T-cell (primary cell): ENCODE measurements at regions not wholly inside any gene's neighbourhood (a gene's known extent, or its start where the extent isn't known, plus 50 kb on each side); places are given as distances from the start of the nearest gene placed in this dataset.

Source experiments
- ATAC-seq, 4 experiments: fragments of 200-7000 bp in 3 of 4; fragments of 150-1000 bp in 1 of 4; cut with Tn5 transposase; replicated peaks in 1 of 4; 1 replicate in 3 of 4; 2 replicates in 1 of 4; pipeline ENCODE4 v1.10.0; 2021; ENCODE audit warnings: moderate library complexity in 3 of 4, mild to moderate bottlenecking in 2 of 4, moderate number of reproducible peaks in 1 of 4
- CTCF ChIA-PET, 2 donors: fragments of 300-600 bp; sonication (Branson Sonifier 250); formaldehyde crosslinking; loops; one replicate each; lab custom pipeline; 2022; ENCODE audit warnings: antibody characterized with exemption in 2 of 2; lab: Charles Lee
- POLR2A ChIA-PET, 2 donors: fragments of 300-600 bp; sonication (Branson Sonifier 250); formaldehyde crosslinking; loops; one replicate each; lab custom pipeline; 2022; ENCODE audit warnings: antibody characterized with exemption in 2 of 2; lab: Charles Lee
- DNase-seq, 35 experiments: peaks; one replicate each; pipeline versions ENCODE4 v3.0.0 to v3.0.0-alpha.2; 2013 to 2023
- H3K27ac ChIP-seq: one replicate; pipeline ENCODE4 v1.5.1; 2013; ENCODE audit warnings: low read length
- H3K27me3 ChIP-seq, 2 experiments: replicated peaks in 1 of 2; 1 replicate in 1 of 2; 2 replicates in 1 of 2; pipeline versions ENCODE4 v1.6.1 to v1.7.0; 2013; ENCODE audit warnings: low read length in 1 of 2, mixed read lengths in 1 of 2; ENCODE audit not compliant: control insufficient read depth in 2 of 2, insufficient read depth in 2 of 2; ENCODE audit errors: extremely low read depth in 1 of 2
- H3K36me3 ChIP-seq, 2 donors: 1 replicate in 1 of 2; 2 replicates in 1 of 2; pipeline versions ENCODE4 v1.6.1 to v1.7.0; 2013; ENCODE audit warnings: low read length in 1 of 2; ENCODE audit not compliant: control insufficient read depth in 2 of 2, insufficient read depth in 1 of 2; ENCODE audit errors: extremely low read depth in 1 of 2
- H3K4me1 ChIP-seq, 2 experiments: 1 replicate in 1 of 2; 2 replicates in 1 of 2; pipeline versions ENCODE4 v1.6.1 to v1.7.0; 2013; ENCODE audit warnings: low read length in 2 of 2, mixed read lengths in 1 of 2; ENCODE audit not compliant: insufficient read depth in 2 of 2, control insufficient read depth in 1 of 2; ENCODE audit errors: extremely low read depth in 1 of 2
- H3K4me3 ChIP-seq, 2 donors: 1 replicate in 1 of 2; 2 replicates in 1 of 2; pipeline versions ENCODE4 v1.5.1 to v1.7.0; 2013; ENCODE audit warnings: mild to moderate bottlenecking in 2 of 2, low read length in 1 of 2, moderate library complexity in 1 of 2; ENCODE audit not compliant: control insufficient read depth in 1 of 2; ENCODE audit errors: extremely low read depth in 1 of 2
- H3K9me3 ChIP-seq: 2 replicates; pipeline ENCODE4 v1.7.0; 2013
- H3K27ac Mint-ChIP-seq, 2 donors: one replicate each; pipeline ENCODE4 v1.8.0; 2020 to 2021; ENCODE audit warnings: mild to moderate bottlenecking in 2 of 2, mixed read lengths in 2 of 2
- H3K27me3 Mint-ChIP-seq, 2 donors: one replicate each; pipeline ENCODE4 v1.8.0; 2021 to 2022; ENCODE audit warnings: mixed read lengths in 2 of 2
- H3K36me3 Mint-ChIP-seq: one replicate; pipeline ENCODE4 v1.8.0; 2021; ENCODE audit warnings: mixed read lengths
- H3K4me1 Mint-ChIP-seq, 3 donors: one replicate each; pipeline ENCODE4 v1.8.0; 2020 to 2022; ENCODE audit warnings: mixed read lengths in 3 of 3, mild to moderate bottlenecking in 1 of 3
- H3K4me3 Mint-ChIP-seq, 3 donors: one replicate each; pipeline ENCODE4 v1.8.0; 2020 to 2022; ENCODE audit warnings: mild to moderate bottlenecking in 3 of 3, mixed read lengths in 3 of 3, moderate library complexity in 3 of 3
- H3K9me3 Mint-ChIP-seq, 3 donors: one replicate each; pipeline ENCODE4 v1.8.0; 2020 to 2022; ENCODE audit warnings: mixed read lengths in 3 of 3
- WGBS: methylation state at CpG from one replicate; pipeline ENCODE4 v1.1.5; 2013; ENCODE audit warnings: missing lambda C conversion rate; ENCODE audit not compliant: insufficient coverage; 5-methylcytosine and 5-hydroxymethylcytosine counted together

DNA sequence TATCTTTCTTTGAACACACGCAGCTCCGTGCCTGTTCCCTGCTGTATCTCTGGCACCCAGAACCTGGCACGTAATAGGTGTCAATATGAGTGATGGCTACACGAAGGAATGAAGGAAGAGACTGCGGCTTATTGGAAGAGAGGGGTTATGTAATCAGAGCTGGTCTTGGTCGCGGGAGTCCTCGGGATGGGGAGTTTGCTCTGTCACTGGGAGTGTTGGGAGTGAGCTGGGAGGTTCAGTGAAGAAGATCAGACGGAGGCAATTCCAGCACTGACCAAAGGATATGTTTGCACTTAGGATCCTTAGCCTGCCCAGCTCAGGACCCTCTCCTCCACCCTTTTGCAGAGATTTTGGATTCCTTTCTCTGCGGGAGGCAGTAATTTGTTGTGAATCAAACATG lies 709.1 kb downstream of the PTPRU start:
- WGBS: 47% methylated on average over 9 of the region's 10 CpGs
- DNase-seq: no peak
- ChIA-PET CTCF (no interaction called here), POLR2A (no interaction called here)
- H3K36me3 Mint-ChIP-seq: no peaks in the 10 kb centered on the region
- Histone ChIP-seq H3K27ac (no peak overlapping the region), H3K36me3 (no peaks in the 10 kb centered on the region), H3K4me1 (no peaks in the 10 kb centered on the region), H3K9me3 (no peaks in the 10 kb centered on the region), H3K4me3 (no peak overlapping the region), H3K27me3 (peaks cover 0 to 21% of the 10 kb centered on the region in 2 experiments)
- H3K9me3 Mint-ChIP-seq: peaks cover 0 to 3% (median 0%) of the 10 kb centered on the region in 3 donors
- no peak overlapping the region for H3K4me3 Mint-ChIP-seq
- H3K27me3 Mint-ChIP-seq: peaks cover 23 to 29% of the 10 kb centered on the region in 2 donors
- no peak overlapping the region for H3K27ac Mint-ChIP-seq
- no peak for ATAC-seq
- no peaks in the 10 kb centered on the region for H3K4me1 Mint-ChIP-seq

DNA sequence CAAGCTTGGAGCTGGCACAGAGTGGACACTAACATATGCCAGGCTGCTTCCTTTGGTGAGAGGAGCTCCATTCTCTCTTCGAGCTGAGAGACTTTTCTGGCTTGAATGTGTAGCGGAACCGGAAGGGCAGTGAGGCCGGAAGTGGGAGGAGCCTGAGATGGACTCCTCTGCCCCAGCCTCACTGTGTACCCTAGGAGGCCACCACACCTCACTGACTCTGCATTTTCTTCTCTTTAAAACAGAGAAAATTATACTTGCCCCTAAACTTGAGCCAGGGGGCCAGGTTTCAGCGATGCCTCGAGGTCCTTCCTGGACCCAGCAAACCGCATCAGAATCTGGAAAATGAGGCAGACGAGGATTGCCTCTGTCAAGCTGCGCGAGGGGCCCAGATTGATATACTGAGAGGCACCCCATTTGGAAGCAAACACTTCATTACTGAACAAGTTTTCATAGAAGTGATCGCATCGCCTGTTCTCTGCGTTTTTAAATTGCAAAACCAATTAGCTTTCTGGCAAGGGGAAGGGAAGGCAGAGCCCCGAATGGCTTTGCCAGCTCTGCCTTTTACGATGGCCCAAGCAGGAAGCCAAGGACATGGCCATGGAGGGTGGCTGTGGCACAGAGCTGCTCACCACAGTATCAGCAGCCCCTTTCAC lies 708.1 kb downstream of the PTPRU start:
- Mint-ChIP-seq H3K9me3 (peaks cover 0 to 3% (median 0%) of the 10 kb centered on the region in 3 donors), H3K36me3 (no peaks in the 10 kb centered on the region), H3K4me3 (no peak overlapping the region), H3K4me1 (no peaks in the 10 kb centered on the region), H3K27ac (no peak overlapping the region), H3K27me3 (peaks cover 20 to 29% of the 10 kb centered on the region in 2 donors)
- Histone ChIP-seq H3K9me3 (no peaks in the 10 kb centered on the region), H3K27me3 (peaks cover 0 to 24% of the 10 kb centered on the region in 2 experiments), H3K36me3 (no peaks in the 10 kb centered on the region), H3K4me1 (no peaks in the 10 kb centered on the region), H3K4me3 (no peak overlapping the region), H3K27ac (no peak overlapping the region)
- CTCF ChIA-PET: no interaction called here
- POLR2A ChIA-PET: no interaction called here
- no peak for DNase-seq
- no peak for ATAC-seq
- 73% methylated on average over 9 of the region's 15 CpGs for WGBS

DNA sequence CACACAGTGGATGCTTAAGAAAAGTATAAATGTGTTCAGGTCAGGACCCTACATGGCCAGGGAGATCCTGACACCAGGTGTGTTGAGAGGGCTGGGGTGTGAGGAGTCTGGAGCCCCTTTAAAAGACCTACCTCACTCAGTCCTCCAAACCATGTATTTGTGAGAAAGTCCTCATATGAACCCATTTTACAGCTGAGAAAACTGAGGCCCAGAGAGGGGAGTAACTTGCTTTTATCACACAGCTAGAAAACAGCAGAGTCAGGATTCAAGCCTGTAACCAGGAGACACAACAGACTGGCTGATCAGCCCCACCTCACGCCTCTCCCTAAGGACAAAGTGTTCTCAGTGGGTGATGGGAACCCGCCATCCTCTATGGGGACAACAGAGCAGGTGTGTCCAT lies 706.7 kb downstream of the PTPRU start:
- H3K9me3 Mint-ChIP-seq: no peaks in the 10 kb centered on the region
- Histone ChIP-seq H3K4me3 (no peak overlapping the region), H3K27me3 (peaks cover 0 to 21% of the 10 kb centered on the region in 2 experiments), H3K4me1 (no peaks in the 10 kb centered on the region), H3K36me3 (no peaks in the 10 kb centered on the region), H3K27ac (no peak overlapping the region), H3K9me3 (no peaks in the 10 kb centered on the region)
- no peaks in the 10 kb centered on the region for H3K36me3 Mint-ChIP-seq
- ChIA-PET POLR2A (no interaction called here), CTCF (no interaction called here)
- H3K27me3 Mint-ChIP-seq: peaks cover 16 to 21% of the 10 kb centered on the region in 2 donors
- WGBS: 77% methylated on average over 2 of the region's 2 CpGs
- DNase-seq (no peak), ATAC-seq (no peak)
- H3K27ac Mint-ChIP-seq: no peak overlapping the region
- H3K4me1 Mint-ChIP-seq: no peaks in the 10 kb centered on the region
- H3K4me3 Mint-ChIP-seq: no peak overlapping the region

DNA sequence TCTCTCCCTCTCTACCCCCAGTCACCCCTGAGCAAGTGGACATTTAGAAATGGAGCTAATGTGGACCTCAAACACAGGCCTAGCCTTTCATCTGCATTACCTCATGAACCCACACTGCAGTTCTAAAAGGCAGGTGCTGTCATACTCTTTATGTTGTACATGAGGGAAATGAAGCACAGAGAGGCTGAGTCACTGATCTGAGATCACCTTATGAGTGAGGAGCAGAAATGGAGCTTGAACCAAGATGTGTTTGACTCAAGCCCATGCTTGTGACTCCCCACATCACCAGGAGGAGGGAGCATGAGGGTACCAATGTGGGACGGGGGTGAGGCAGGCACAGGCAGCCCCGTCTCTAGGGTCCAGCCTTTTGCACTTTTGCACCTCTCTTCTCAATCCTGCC lies 702.8 kb downstream of the PTPRU start:
- H3K4me1 ChIP-seq: no peaks in the 10 kb centered on the region
- H3K36me3 Mint-ChIP-seq: no peaks in the 10 kb centered on the region
- peaks cover 7 to 13% of the 10 kb centered on the region in 2 donors for H3K27me3 Mint-ChIP-seq
- no peak overlapping the region for H3K27ac ChIP-seq
- H3K9me3 ChIP-seq: no peaks in the 10 kb centered on the region
- no peak overlapping the region for H3K4me3 ChIP-seq
- ChIA-PET POLR2A (no interaction called here), CTCF (no interaction called here)
- ATAC-seq (no peak), DNase-seq (no peak)
- no peaks in the 10 kb centered on the region for H3K9me3 Mint-ChIP-seq
- no peak overlapping the region for H3K4me3 Mint-ChIP-seq
- peaks cover 0 to 15% of the 10 kb centered on the region in 2 experiments for H3K27me3 ChIP-seq
- WGBS: 70% methylated on average over 2 of the region's 2 CpGs
- H3K27ac Mint-ChIP-seq: no peak overlapping the region
- H3K36me3 ChIP-seq: no peaks in the 10 kb centered on the region
- H3K4me1 Mint-ChIP-seq: no peaks in the 10 kb centered on the region

DNA sequence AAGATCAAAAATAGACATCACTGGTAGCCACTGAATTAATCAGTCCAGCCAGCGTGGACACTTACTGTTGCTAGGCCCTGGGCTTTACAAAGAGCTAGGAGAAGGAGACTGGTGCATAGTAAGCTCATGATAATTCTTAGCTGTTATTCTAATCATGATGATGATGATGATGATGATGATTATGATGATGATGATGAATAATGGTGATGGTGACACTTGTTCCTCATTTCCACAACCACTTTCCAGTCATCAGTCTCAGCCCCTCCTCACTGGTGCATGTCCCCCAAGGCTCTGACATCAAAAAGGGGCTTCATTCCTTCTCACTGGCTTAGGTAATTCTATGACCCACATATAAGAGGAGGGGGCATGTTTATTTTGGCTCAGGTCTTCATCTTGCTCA lies 701.0 kb downstream of the PTPRU start:
- H3K9me3 ChIP-seq: no peaks in the 10 kb centered on the region
- Mint-ChIP-seq H3K27ac (no peak overlapping the region), H3K36me3 (no peaks in the 10 kb centered on the region), H3K4me3 (no peak overlapping the region), H3K4me1 (no peaks in the 10 kb centered on the region), H3K27me3 (peaks cover 9 to 19% of the 10 kb centered on the region in 2 donors), H3K9me3 (no peaks in the 10 kb centered on the region)
- ATAC-seq: no peak
- no peak for DNase-seq
- WGBS: 83% methylated on average over 1 of the region's 1 CpG
- CTCF ChIA-PET: no interaction called here
- no peak overlapping the region for H3K4me3 ChIP-seq
- H3K4me1 ChIP-seq: no peaks in the 10 kb centered on the region
- no peaks in the 10 kb centered on the region for H3K36me3 ChIP-seq
- H3K27ac ChIP-seq: no peak overlapping the region
- POLR2A ChIA-PET: no interaction called here
- peaks cover 0 to 25% of the 10 kb centered on the region in 2 experiments for H3K27me3 ChIP-seq

DNA sequence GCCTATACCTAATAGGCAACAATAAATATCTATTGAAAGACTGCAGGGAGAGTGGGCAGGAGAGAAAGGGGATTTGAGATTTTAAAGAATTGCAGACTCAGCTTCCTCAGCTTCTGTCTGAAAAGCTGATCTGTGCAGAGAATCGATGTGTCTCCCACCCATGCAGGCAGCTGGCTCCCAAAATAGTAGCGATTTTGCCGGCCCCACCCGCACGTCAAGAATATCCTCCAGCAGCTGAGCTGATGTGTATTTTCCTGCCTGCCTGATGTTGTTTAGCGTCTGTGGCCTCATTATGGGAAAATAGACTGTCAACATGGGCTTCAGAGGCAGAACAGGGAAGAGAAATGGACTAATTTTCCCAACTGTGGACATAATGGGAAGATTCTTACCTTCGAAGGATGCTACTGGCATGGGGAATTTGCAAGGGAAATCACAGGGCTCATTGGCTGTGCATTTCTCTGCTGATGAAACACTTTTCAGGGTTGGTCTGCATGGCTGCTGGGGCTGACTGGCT lies 699.8 kb downstream of the PTPRU start:
- Histone ChIP-seq H3K4me3 (no peak overlapping the region), H3K36me3 (no peaks in the 10 kb centered on the region), H3K27me3 (peaks cover 0 to 25% of the 10 kb centered on the region in 2 experiments), H3K9me3 (no peaks in the 10 kb centered on the region), H3K27ac (no peak overlapping the region), H3K4me1 (no peaks in the 10 kb centered on the region)
- Mint-ChIP-seq H3K27ac (no peak overlapping the region), H3K36me3 (no peaks in the 10 kb centered on the region), H3K9me3 (no peaks in the 10 kb centered on the region), H3K4me1 (no peaks in the 10 kb centered on the region), H3K27me3 (peaks cover 15 to 21% of the 10 kb centered on the region in 2 donors), H3K4me3 (no peak overlapping the region)
- DNase-seq (no peak), ATAC-seq (no peak)
- ChIA-PET POLR2A (no interaction called here), CTCF (no interaction called here)
- WGBS: 83% methylated on average over 7 of the region's 7 CpGs
